ENCODE measurements at regions not wholly inside any gene's neighbourhood (a gene's known extent, or its start where the extent isn't known, plus 50 kb on each side); places are given as distances from the start of the nearest gene placed in this dataset.

DNA sequence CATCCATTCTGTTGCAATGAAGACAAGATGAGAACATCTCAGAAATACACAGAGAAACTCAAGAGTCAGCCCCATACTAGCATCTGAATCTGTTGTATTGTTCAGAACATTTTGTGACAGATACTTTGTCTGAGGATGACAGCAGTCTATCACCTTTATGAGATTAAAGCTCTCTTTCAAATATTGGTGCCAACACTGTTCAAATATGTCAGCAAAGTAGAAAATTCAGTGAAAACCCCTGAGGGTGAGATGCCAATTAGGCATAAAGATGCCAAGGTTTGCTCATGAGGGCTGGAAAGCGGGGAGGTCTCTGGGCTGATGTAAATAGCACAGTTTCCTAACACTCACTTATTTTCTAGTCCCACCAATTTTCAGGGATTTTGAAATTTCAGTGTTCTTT, 1054.2 kb upstream of the CRIM1 start:
- H3K36me3 ChIP-seq (ENCODE audit: control insufficient read depth in 2 of 3, insufficient read depth in 3 of 3, low read length in 3 of 3) = no peaks in the 10 kb centered on the region
- no peak overlapping the region for H3K9ac ChIP-seq (ENCODE audit: low read length in 3 of 3)
- no peaks in the 10 kb centered on the region for H3K9me3 ChIP-seq (ENCODE audit: control insufficient read depth in 2 of 3, insufficient read depth in 1 of 3, low read length in 3 of 3)
- intact Hi-C loops (cut with DNase I) = no loop called here
- no peaks in the 10 kb centered on the region for H3K27me3 ChIP-seq (ENCODE audit: control insufficient read depth, insufficient read depth, low read length)
- no peak for DNase-seq
- no peak for FAIRE-seq
- TF ChIP-seq, protein P1, sequence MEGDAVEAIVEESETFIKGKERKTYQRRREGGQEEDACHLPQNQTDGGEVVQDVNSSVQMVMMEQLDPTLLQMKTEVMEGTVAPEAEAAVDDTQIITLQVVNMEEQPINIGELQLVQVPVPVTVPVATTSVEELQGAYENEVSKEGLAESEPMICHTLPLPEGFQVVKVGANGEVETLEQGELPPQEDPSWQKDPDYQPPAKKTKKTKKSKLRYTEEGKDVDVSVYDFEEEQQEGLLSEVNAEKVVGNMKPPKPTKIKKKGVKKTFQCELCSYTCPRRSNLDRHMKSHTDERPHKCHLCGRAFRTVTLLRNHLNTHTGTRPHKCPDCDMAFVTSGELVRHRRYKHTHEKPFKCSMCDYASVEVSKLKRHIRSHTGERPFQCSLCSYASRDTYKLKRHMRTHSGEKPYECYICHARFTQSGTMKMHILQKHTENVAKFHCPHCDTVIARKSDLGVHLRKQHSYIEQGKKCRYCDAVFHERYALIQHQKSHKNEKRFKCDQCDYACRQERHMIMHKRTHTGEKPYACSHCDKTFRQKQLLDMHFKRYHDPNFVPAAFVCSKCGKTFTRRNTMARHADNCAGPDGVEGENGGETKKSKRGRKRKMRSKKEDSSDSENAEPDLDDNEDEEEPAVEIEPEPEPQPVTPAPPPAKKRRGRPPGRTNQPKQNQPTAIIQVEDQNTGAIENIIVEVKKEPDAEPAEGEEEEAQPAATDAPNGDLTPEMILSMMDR (IDR thresholded peaks at IDR 0.05; ENCODE audit: borderline replicate concordance, extremely low read depth, insufficient read depth) = no peak
- no peak overlapping the region for H3K4me3 ChIP-seq (ENCODE audit: low read length in 3 of 3)
- H3K4me1 ChIP-seq (ENCODE audit: control insufficient read depth in 2 of 3, insufficient read depth in 2 of 3, low read depth in 1 of 3, low read length in 3 of 3) = no peaks in the 10 kb centered on the region
- H3K27ac ChIP-seq (ENCODE audit: low read depth in 2 of 2, low read length in 2 of 2) = no peak overlapping the region

DNA sequence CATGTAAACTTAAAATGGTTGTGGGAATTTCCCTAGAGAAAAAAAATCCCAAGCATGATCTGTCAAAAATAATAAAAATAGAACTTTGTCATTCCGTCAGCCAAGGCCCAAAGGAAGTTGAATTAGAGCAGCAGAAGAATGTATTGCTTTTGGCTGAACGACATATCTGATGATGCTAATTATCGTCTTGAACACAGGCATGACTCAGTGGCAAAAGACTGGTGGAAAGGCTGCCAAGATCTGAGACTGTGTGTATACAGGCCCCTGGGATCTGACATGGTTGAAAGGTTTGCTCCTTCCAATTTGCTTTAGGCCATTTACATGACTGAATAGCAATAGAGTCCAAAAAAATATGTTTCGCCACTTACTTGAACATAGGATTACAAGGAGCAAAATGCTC, 1057.1 kb upstream of the CRIM1 start:
- Histone ChIP-seq H3K4me3 (ENCODE audit: low read length in 3 of 3) (no peak overlapping the region), H3K27me3 (ENCODE audit: control insufficient read depth, insufficient read depth, low read length) (no peaks in the 10 kb centered on the region), H3K9me3 (ENCODE audit: control insufficient read depth in 2 of 3, insufficient read depth in 1 of 3, low read length in 3 of 3) (no peaks in the 10 kb centered on the region), H3K36me3 (ENCODE audit: control insufficient read depth in 2 of 3, insufficient read depth in 3 of 3, low read length in 3 of 3) (no peaks in the 10 kb centered on the region), H3K27ac (ENCODE audit: low read depth in 2 of 2, low read length in 2 of 2) (no peak overlapping the region), H3K4me1 (ENCODE audit: control insufficient read depth in 2 of 3, insufficient read depth in 2 of 3, low read depth in 1 of 3, low read length in 3 of 3) (no peaks in the 10 kb centered on the region), H3K9ac (ENCODE audit: low read length in 3 of 3) (no peak overlapping the region)
- DNase-seq (peak in 3 of 5 donors; percentile 27 to 64 (median 62)), FAIRE-seq (no peak)
- intact Hi-C loops (cut with DNase I) = no loop called here
- TF ChIP-seq, protein P1 (IDR thresholded peaks at IDR 0.05; ENCODE audit: borderline replicate concordance, extremely low read depth, insufficient read depth) = no peak

- FAIRE-seq = no peak
- intact Hi-C loops (cut with DNase I) = no loop called here
These were observed 1058.2 kb upstream of the CRIM1 start for GRCh38 chr2:35297403-35297802.

More at GRCh38 chr2:35297403-35297802, 1058.2 kb upstream of the CRIM1 start:
- DNase-seq = no peak
- no peaks in the 10 kb centered on the region for H3K4me1 ChIP-seq (ENCODE audit: control insufficient read depth in 2 of 3, insufficient read depth in 2 of 3, low read depth in 1 of 3, low read length in 3 of 3)
- TF ChIP-seq, protein P1 (IDR thresholded peaks at IDR 0.05; ENCODE audit: borderline replicate concordance, extremely low read depth, insufficient read depth) = no peak
- H3K9ac ChIP-seq (ENCODE audit: low read length in 3 of 3) = no peak overlapping the region
- H3K36me3 ChIP-seq (ENCODE audit: control insufficient read depth in 2 of 3, insufficient read depth in 3 of 3, low read length in 3 of 3) = no peaks in the 10 kb centered on the region
- no peak overlapping the region for H3K27ac ChIP-seq (ENCODE audit: low read depth in 2 of 2, low read length in 2 of 2)
- H3K27me3 ChIP-seq (ENCODE audit: control insufficient read depth, insufficient read depth, low read length) = no peaks in the 10 kb centered on the region
- no peaks in the 10 kb centered on the region for H3K9me3 ChIP-seq (ENCODE audit: control insufficient read depth in 2 of 3, insufficient read depth in 1 of 3, low read length in 3 of 3)
- no peak overlapping the region for H3K4me3 ChIP-seq (ENCODE audit: low read length in 3 of 3)

All from kidney (tissue), 13 donors.